H1 (cell line): ENCODE measurements at regions not wholly inside any gene's neighbourhood (a gene's known extent, or its start where the extent isn't known, plus 50 kb on each side); places are given as distances from the start of the nearest gene placed in this dataset.

ENCODE experiments used
- CTCF ChIA-PET: fragments of 300-600 bp; sonication (Branson Sonifier 250); formaldehyde crosslinking; loops from one replicate; lab custom pipeline; 2021; ENCODE audit not compliant: partially characterized antibody; lab: Charles Lee
- POLR2A ChIA-PET: fragments of 300-600 bp; sonication (Branson Sonifier 250); formaldehyde crosslinking; loops from one replicate; lab custom pipeline; 2021; ENCODE audit warnings: inconsistent platforms; ENCODE audit not compliant: partially characterized antibody; lab: Charles Lee
- DNase-seq, 2 experiments: peaks; one replicate each; pipeline versions ENCODE4 v3.0.0 to v3.0.0-alpha.2; 2010 to 2022; ENCODE audit warnings: low spot score in 2 of 2, low read depth in 1 of 2, mixed read lengths in 1 of 2
- FAIRE-seq: peaks from 2 replicates; lab custom pipeline; 2011; peaks lifted over from hg19 to GRCh38; lab: Jason Lieb, UNC
- H2AFZ ChIP-seq: 2 replicates; pipeline ENCODE4 v1.8.1; 2012; ENCODE audit warnings: low read length, inconsistent platforms
- H2AK5ac ChIP-seq: 2 replicates; pipeline ENCODE4 v1.6.1; 2013; ENCODE audit warnings: low read depth, low read length
- H2BK120ac ChIP-seq: replicated peaks from 2 replicates; pipeline ENCODE3; 2013; ENCODE audit warnings: low read depth, low read length, inconsistent platforms
- H2BK12ac ChIP-seq: 2 replicates; pipeline ENCODE4 v1.6.1; 2013; ENCODE audit warnings: low read depth, low read length
- H2BK15ac ChIP-seq: 2 replicates; pipeline ENCODE4 v1.6.1; 2013; ENCODE audit warnings: low read length
- H2BK20ac ChIP-seq: 2 replicates; pipeline ENCODE4 v1.6.1; 2013; ENCODE audit warnings: low read length
- H2BK5ac ChIP-seq: 2 replicates; pipeline ENCODE4 v1.6.1; 2013; ENCODE audit warnings: low read depth, low read length
- H3K14ac ChIP-seq: 2 replicates; pipeline ENCODE4 v1.6.1; 2013; ENCODE audit warnings: inconsistent platforms; ENCODE audit not compliant: insufficient read length
- H3K18ac ChIP-seq: 2 replicates; pipeline ENCODE4 v1.6.1; 2013; ENCODE audit warnings: low read length; ENCODE audit errors: extremely low read depth
- H3K23ac ChIP-seq: 2 replicates; pipeline ENCODE4 v1.6.1; 2013; ENCODE audit warnings: inconsistent platforms; ENCODE audit not compliant: insufficient read length
- H3K23me2 ChIP-seq: 2 replicates; pipeline ENCODE4 v1.6.1; 2013; ENCODE audit warnings: low read depth, low read length
- H3K27ac ChIP-seq: 2 replicates; pipeline ENCODE4 v1.6.1; 2011; ENCODE audit warnings: low read depth, low read length, inconsistent platforms
- H3K27me3 ChIP-seq, 4 experiments: replicated peaks in 1 of 4; 1 replicate in 1 of 4; 2 replicates in 3 of 4; pipeline versions ENCODE4 v1.6.1 to v1.8.1; 2011 to 2013; ENCODE audit warnings: low read length in 3 of 4, mild to moderate bottlenecking in 3 of 4, inconsistent platforms in 2 of 4, mixed read lengths in 2 of 4, moderate library complexity in 1 of 4; ENCODE audit not compliant: control insufficient read depth in 3 of 4, insufficient read depth in 3 of 4; ENCODE audit errors: extremely low read depth in 1 of 4
- H3K36me3 ChIP-seq, 4 experiments: 2 replicates each; pipeline versions ENCODE4 v1.6.1 to v1.8.1; 2011 to 2013; ENCODE audit warnings: mild to moderate bottlenecking in 4 of 4, low read length in 3 of 4, moderate library complexity in 2 of 4, control low read depth in 1 of 4, inconsistent platforms in 1 of 4; ENCODE audit not compliant: insufficient read depth in 4 of 4, control insufficient read depth in 2 of 4
- H3K4ac ChIP-seq: replicated peaks from 2 replicates; pipeline ENCODE3; 2013; ENCODE audit warnings: low read length, low read depth, mixed read lengths, inconsistent platforms; ENCODE audit not compliant: insufficient read length
- H3K4me1 ChIP-seq, 4 experiments: replicated peaks in 1 of 4; 1 replicate in 1 of 4; 2 replicates in 3 of 4; pipeline versions ENCODE4 v1.6.1 to v1.8.1; 2011 to 2013; ENCODE audit warnings: low read length in 3 of 4, inconsistent platforms in 2 of 4, mixed read lengths in 1 of 4; ENCODE audit not compliant: insufficient read depth in 4 of 4, control insufficient read depth in 3 of 4
- H3K4me2 ChIP-seq, 2 experiments: 2 replicates each; pipeline versions ENCODE4 v1.6.1 to v1.8.1; 2011 to 2013; ENCODE audit warnings: low read depth in 2 of 2, low read length in 2 of 2, control low read depth in 1 of 2, inconsistent platforms in 1 of 2, mild to moderate bottlenecking in 1 of 2; ENCODE audit not compliant: insufficient read depth in 1 of 2
- H3K4me3 ChIP-seq, 4 experiments: fragments of 200-600, 300-600 bp in 1 of 4; sonication (generic), shearing (Covaris generic), sonication (Bioruptor Twin) in 1 of 4; 2 replicates each; pipeline versions ENCODE4 v1.5.1 to v1.8.1; 2011 to 2016; ENCODE audit warnings: low read length in 4 of 4, low read depth in 3 of 4, control low read depth in 2 of 4, inconsistent platforms in 2 of 4, mild to moderate bottlenecking in 2 of 4, mixed read lengths in 1 of 4, moderate library complexity in 1 of 4; ENCODE audit not compliant: insufficient read depth in 2 of 4; ENCODE audit errors: extremely low read depth in 1 of 4
- H3K56ac ChIP-seq: replicated peaks from 2 replicates; pipeline ENCODE3; 2013; ENCODE audit warnings: low read depth, mild to moderate bottlenecking, mixed read lengths, low read length, inconsistent platforms; ENCODE audit not compliant: insufficient read length
- H3K79me1 ChIP-seq: 2 replicates; pipeline ENCODE4 v1.6.1; 2013; ENCODE audit warnings: low read depth, low read length, control low read depth
- H3K79me2 ChIP-seq, 2 experiments: 2 replicates each; pipeline versions ENCODE4 v1.6.1 to v1.8.1; 2012 to 2013; ENCODE audit warnings: low read length in 2 of 2, mild to moderate bottlenecking in 2 of 2, inconsistent platforms in 1 of 2; ENCODE audit not compliant: insufficient read depth in 2 of 2, control insufficient read depth in 1 of 2
- H3K9ac ChIP-seq, 4 experiments: replicated peaks in 1 of 4; 1 replicate in 1 of 4; 2 replicates in 3 of 4; pipeline versions ENCODE4 v1.6.1 to v1.8.1; 2011 to 2013; ENCODE audit warnings: low read depth in 3 of 4, low read length in 3 of 4, control low read depth in 2 of 4, mild to moderate bottlenecking in 2 of 4, moderate library complexity in 2 of 4, inconsistent platforms in 1 of 4; ENCODE audit errors: extremely low read depth in 1 of 4
- H3K9me3 ChIP-seq, 2 experiments: 2 replicates each; pipeline versions ENCODE4 v1.6.1 to v1.8.1; 2012 to 2013; ENCODE audit warnings: mild to moderate bottlenecking in 2 of 2, moderate library complexity in 2 of 2, control low read depth in 1 of 2, inconsistent platforms in 1 of 2, low read depth in 1 of 2, low read length in 1 of 2, mixed read lengths in 1 of 2; ENCODE audit not compliant: insufficient read depth in 2 of 2
- H4K20me1 ChIP-seq, 2 experiments: replicated peaks in 1 of 2; 2 replicates each; pipeline versions ENCODE3 to v1.8.1; 2011 to 2013; ENCODE audit warnings: inconsistent platforms in 2 of 2, low read length in 2 of 2, mild to moderate bottlenecking in 1 of 2; ENCODE audit not compliant: insufficient read depth in 2 of 2, control insufficient read depth in 1 of 2
- H4K5ac ChIP-seq: 2 replicates; pipeline ENCODE4 v1.6.1; 2013; ENCODE audit warnings: low read length, low read depth, mixed read lengths, inconsistent platforms; ENCODE audit not compliant: insufficient read length
- H4K8ac ChIP-seq: 2 replicates; pipeline ENCODE4 v1.8.0; 2013; ENCODE audit warnings: mild to moderate bottlenecking, moderate library complexity, low read length, inconsistent platforms; ENCODE audit not compliant: insufficient read depth; ENCODE audit errors: extremely low read depth
- H4K91ac ChIP-seq: replicated peaks from 2 replicates; pipeline ENCODE3; 2013; ENCODE audit warnings: low read length, mixed read lengths, inconsistent platforms; ENCODE audit not compliant: insufficient read length
- CREB1 ChIP-seq: IDR thresholded peaks from 2 replicates; pipeline ENCODE4 v1.6.1; 2012; ENCODE audit warnings: inconsistent platforms
- CTCF ChIP-seq, 3 experiments: IDR thresholded peaks; 1 replicate in 2 of 3; 2 replicates in 1 of 3; pipeline versions ENCODE4 v1.5.1 to v1.6.1; 2011; ENCODE audit warnings: low read length in 3 of 3, mild to moderate bottlenecking in 3 of 3, inconsistent platforms in 2 of 3, low read depth in 1 of 3, moderate library complexity in 1 of 3; ENCODE audit not compliant: insufficient read depth in 1 of 3; ENCODE audit errors: control extremely low read depth in 1 of 3
- HDAC6 ChIP-seq: IDR thresholded peaks from one replicate; pipeline ENCODE4 v1.7.1; 2012; ENCODE audit warnings: low read depth, mild to moderate bottlenecking, inconsistent platforms, low read length, moderate library complexity
- KDM4A ChIP-seq: IDR thresholded peaks from one replicate; pipeline ENCODE4 v1.7.1; 2012; ENCODE audit warnings: low read depth, mild to moderate bottlenecking, moderate library complexity, low read length, inconsistent platforms; ENCODE audit not compliant: severe bottlenecking
- MAFK ChIP-seq: IDR thresholded peaks from 2 replicates; pipeline ENCODE4 v1.6.1; 2012; ENCODE audit warnings: low read depth, mild to moderate bottlenecking, improper control_type of control experiment, low read length
- RFX5 ChIP-seq: IDR thresholded peaks from 2 replicates; pipeline ENCODE4 v1.6.1; 2011; ENCODE audit warnings: low read depth, low read length, improper control_type of control experiment, borderline replicate concordance
- RNF2 ChIP-seq: fragments of 200-900, 300-1000 bp; sonication (generic); IDR thresholded peaks from 2 replicates; pipeline ENCODE4 v1.7.1; 2016; ENCODE audit warnings: borderline replicate concordance, low read depth, mild to moderate bottlenecking, antibody characterized with exemption, low read length; ENCODE audit not compliant: poor library complexity, severe bottlenecking; ENCODE audit errors: missing control alignments
- TAF1 ChIP-seq: IDR thresholded peaks from 2 replicates; pipeline ENCODE4 v1.6.1; 2011; ENCODE audit warnings: mild to moderate bottlenecking, low read depth, low read length
- USF2 ChIP-seq: IDR thresholded peaks from 2 replicates; pipeline ENCODE4 v1.6.1; 2011; ENCODE audit warnings: low read length, improper control_type of control experiment
- WGBS, 2 experiments: shearing (Covaris generic) in 1 of 2; methylation state at CpG; one replicate each; pipeline versions ENCODE4 v1.1.6 to v1.1.7; 2013 to 2015; ENCODE audit warnings: low lambda C conversion rate in 2 of 2, mixed read lengths in 2 of 2, inconsistent platforms in 1 of 2, low coverage in 1 of 2, missing lambda C conversion rate in 1 of 2; ENCODE audit not compliant: insufficient replicate concordance in 2 of 2, insufficient coverage in 1 of 2, insufficient read length in 1 of 2; ENCODE audit errors: extremely low coverage in 1 of 2, missing lambda C conversion rate in 1 of 2; 5-methylcytosine and 5-hydroxymethylcytosine counted together

GRCh38 chr6:1099264-1099663 is 212.6 kb upstream of the FOXQ1 start:
- Histone ChIP-seq H3K14ac (no peak overlapping the region), H3K79me1 (no peaks in the 10 kb centered on the region), H4K8ac (no peak overlapping the region), H2BK12ac (no peak overlapping the region), H3K9ac (no peak overlapping the region), H2AFZ (no peak overlapping the region), H3K18ac (no peak overlapping the region), H3K36me3 (no peaks in the 10 kb centered on the region), H3K23ac (no peak overlapping the region), H3K9me3 (no peaks in the 10 kb centered on the region), H3K4me2 (no peak overlapping the region), H3K4ac (no peak overlapping the region), H3K27me3 (peaks cover 44 to 59% (median 55%) of the 10 kb centered on the region in 4 experiments), H3K4me3 (no peak overlapping the region), H3K4me1 (peaks cover 0 to 4% (median 0%) of the 10 kb centered on the region in 4 experiments; a peak in 1 of 7 replicates), H3K56ac (no peak overlapping the region), H2BK20ac (no peak overlapping the region), H2BK15ac (no peak overlapping the region), H2BK5ac (no peak overlapping the region), H2AK5ac (no peak overlapping the region), H3K23me2 (peaks cover 1% of the 10 kb centered on the region; the same call in 1 of the 2 replicates), H3K79me2 (no peaks in the 10 kb centered on the region), H3K27ac (no peak overlapping the region), H4K5ac (no peak overlapping the region), H2BK120ac (no peak overlapping the region), H4K91ac (no peak overlapping the region), H4K20me1 (peaks cover 2 to 3% of the 10 kb centered on the region in 2 experiments)
- ChIA-PET CTCF (interaction anchor here (0.8 kb wide), 1 partner anchor 193 kb away, joined by 3 read pairs; no protein-coding TSS in a partner anchor), POLR2A (no interaction called here)
- DNase-seq: no peak
- TF ChIP-seq MAFK: no peak
- no peak for TF ChIP-seq USF2
- TF ChIP-seq CTCF (IDR thresholded peaks at IDR 0.05; ENCODE audit: control extremely low read depth in 1 of 3, insufficient read depth in 1 of 3, low read depth in 1 of 3, low read length in 3 of 3): no peak
- no peak for TF ChIP-seq TAF1
- TF ChIP-seq RFX5: no peak
- no peak for TF ChIP-seq KDM4A
- TF ChIP-seq CREB1: no peak
- no peak for TF ChIP-seq RNF2
- no peak for TF ChIP-seq HDAC6
- 90% methylated on average over 9 of the region's 9 CpGs; no CpG with 5 or more reads in 1 of the 2 experiments for WGBS, 2 experiments
- FAIRE-seq: no peak
